ENCODE measurements at regions not wholly inside any gene's neighbourhood (a gene's known extent, or its start where the extent isn't known, plus 50 kb on each side); places are given as distances from the start of the nearest gene placed in this dataset.

GRCh38 chr7:51455086-51455485 lies 138.5 kb upstream of the COBL start:
- TF ChIP-seq RFX5 (IDR thresholded peaks at IDR 0.05; ENCODE audit: low read depth, low read length) (no peak), MAZ (IDR thresholded peaks at IDR 0.05; ENCODE audit: borderline replicate concordance, low read depth, low read length) (no peak), CTCF (conservative IDR thresholded peaks at IDR 0.05; ENCODE audit: low read depth, low read length) (no peak), SMC3 (IDR thresholded peaks at IDR 0.05; ENCODE audit: low read depth, low read length) (no peak), POLR2A (IDR thresholded peaks at IDR 0.05; ENCODE audit: low read depth, low read length) (no peak), USF2 (IDR thresholded peaks at IDR 0.05; ENCODE audit: low read depth, low read length) (no peak), RAD21 (IDR thresholded peaks at IDR 0.05; ENCODE audit: low read length) (no peak), FOS (IDR thresholded peaks at IDR 0.05; ENCODE audit: low read depth, low read length) (no peak), MXI1 (IDR thresholded peaks at IDR 0.05; ENCODE audit: borderline replicate concordance, low read depth, low read length) (no peak)
